H9 (cell line): ENCODE measurements at regions not wholly inside any gene's neighbourhood (a gene's known extent, or its start where the extent isn't known, plus 50 kb on each side); places are given as distances from the start of the nearest gene placed in this dataset.

Experiments
- DNase-seq: peaks from one replicate; pipeline ENCODE4 v3.0.0-alpha.2; 2017
- H2AFZ ChIP-seq: one replicate; pipeline ENCODE4 v1.6.1; 2013; ENCODE audit warnings: mild to moderate bottlenecking, low read length, control low read depth, moderate library complexity
- H2AK5ac ChIP-seq: 2 replicates; pipeline ENCODE4 v1.6.1; 2013; ENCODE audit warnings: low read length, control low read depth, mixed read lengths; ENCODE audit not compliant: insufficient read length
- H2BK120ac ChIP-seq: one replicate; pipeline ENCODE4 v1.6.1; 2013; ENCODE audit warnings: low read depth, mild to moderate bottlenecking, low read length, control low read depth, inconsistent platforms; ENCODE audit not compliant: poor library complexity, severe bottlenecking
- H2BK12ac ChIP-seq: 2 replicates; pipeline ENCODE4 v1.6.1; 2013; ENCODE audit warnings: low read length, control low read depth, mixed read lengths, low read depth; ENCODE audit not compliant: insufficient read length
- H2BK15ac ChIP-seq: 2 replicates; pipeline ENCODE4 v1.6.1; 2013; ENCODE audit warnings: low read depth, low read length, control low read depth
- H2BK20ac ChIP-seq: one replicate; pipeline ENCODE4 v1.6.1; 2013; ENCODE audit warnings: low read depth, mild to moderate bottlenecking, low read length, control low read depth, inconsistent platforms; ENCODE audit not compliant: poor library complexity, severe bottlenecking
- H2BK5ac ChIP-seq: 2 replicates; pipeline ENCODE4 v1.6.1; 2013; ENCODE audit warnings: low read length, control low read depth, mixed read lengths; ENCODE audit not compliant: insufficient read length
- H3K14ac ChIP-seq: 2 replicates; pipeline ENCODE4 v1.6.1; 2013; ENCODE audit warnings: low read length, control low read depth; ENCODE audit not compliant: insufficient read depth
- H3K18ac ChIP-seq: 2 replicates; pipeline ENCODE4 v1.6.1; 2013; ENCODE audit warnings: low read depth, mild to moderate bottlenecking, mixed read lengths, low read length, control low read depth; ENCODE audit not compliant: insufficient read length
- H3K23ac ChIP-seq: 2 replicates; pipeline ENCODE4 v1.6.1; 2013; ENCODE audit warnings: low read length, control low read depth, mixed read lengths, low read depth; ENCODE audit not compliant: insufficient read length
- H3K23me2 ChIP-seq: 2 replicates; pipeline ENCODE4 v1.6.1; 2013; ENCODE audit warnings: low read depth, mild to moderate bottlenecking, mixed read lengths, low read length, control low read depth; ENCODE audit not compliant: insufficient read length, poor library complexity, severe bottlenecking
- H3K27ac ChIP-seq: 2 replicates; pipeline ENCODE4 v1.5.1; 2013; ENCODE audit warnings: low read length, control low read depth, mixed read lengths, low read depth; ENCODE audit not compliant: insufficient read length
- H3K27me3 ChIP-seq: 2 replicates; pipeline ENCODE4 v1.6.1; 2013; ENCODE audit warnings: low read length, control low read depth, inconsistent platforms; ENCODE audit not compliant: insufficient read depth
- H3K4ac ChIP-seq: 2 replicates; pipeline ENCODE4 v1.6.1; 2013; ENCODE audit warnings: low read depth, mild to moderate bottlenecking, control low read depth, inconsistent platforms, low read length, moderate library complexity
- H3K4me1 ChIP-seq: 2 replicates; pipeline ENCODE4 v1.6.1; 2013; ENCODE audit warnings: low read length, control low read depth, inconsistent platforms; ENCODE audit not compliant: insufficient read depth
- H3K4me2 ChIP-seq: 2 replicates; pipeline ENCODE4 v1.6.1; 2013; ENCODE audit warnings: low read length, control low read depth, mixed read lengths; ENCODE audit not compliant: insufficient read length, insufficient read depth
- H3K56ac ChIP-seq: 2 replicates; pipeline ENCODE4 v1.6.1; 2013; ENCODE audit warnings: low read depth, mild to moderate bottlenecking, mixed read lengths, low read length, control low read depth; ENCODE audit not compliant: insufficient read length
- H3K79me1 ChIP-seq: 2 replicates; pipeline ENCODE4 v1.6.1; 2013; ENCODE audit warnings: low read depth, mild to moderate bottlenecking, moderate library complexity, low read length, control low read depth, inconsistent platforms; ENCODE audit not compliant: insufficient read depth, poor library complexity, severe bottlenecking
- H3K79me2 ChIP-seq: 2 replicates; pipeline ENCODE4 v1.6.1; 2013; ENCODE audit warnings: low read length, control low read depth, inconsistent platforms; ENCODE audit not compliant: insufficient read depth
- H3K9ac ChIP-seq: 2 replicates; pipeline ENCODE4 v1.6.1; 2013; ENCODE audit warnings: low read length, control low read depth, mixed read lengths; ENCODE audit not compliant: insufficient read length; ENCODE audit errors: extremely low read depth
- H3K9me3 ChIP-seq: one replicate; pipeline ENCODE4 v1.6.1; 2013; ENCODE audit warnings: low read depth, low read length, inconsistent platforms; ENCODE audit not compliant: control insufficient read depth
- H3T11ph ChIP-seq: one replicate; pipeline ENCODE4 v1.6.1; 2013; ENCODE audit warnings: mild to moderate bottlenecking, low read length, control low read depth, inconsistent platforms
- H4K20me1 ChIP-seq: one replicate; pipeline ENCODE4 v1.6.1; 2013; ENCODE audit not compliant: control insufficient read depth, insufficient read length, insufficient read depth
- H4K5ac ChIP-seq: 2 replicates; pipeline ENCODE4 v1.6.1; 2013; ENCODE audit warnings: low read depth, mild to moderate bottlenecking, mixed read lengths, low read length, control low read depth; ENCODE audit not compliant: insufficient read length
- H4K8ac ChIP-seq: replicated peaks from 2 replicates; pipeline ENCODE4 v1.6.1; 2013; ENCODE audit warnings: low read length, control low read depth, mixed read lengths, low read depth; ENCODE audit not compliant: insufficient read length
- H4K91ac ChIP-seq: 2 replicates; pipeline ENCODE4 v1.6.1; 2013; ENCODE audit warnings: low read depth, mild to moderate bottlenecking, moderate library complexity, mixed read lengths, low read length, control low read depth; ENCODE audit not compliant: insufficient read length
- H3K27ac Mint-ChIP-seq, 3 experiments: 2 replicates in 2 of 3; 3 replicates in 1 of 3; pipeline ENCODE4 v1.8.0; 2020 to 2021; ENCODE audit warnings: mixed read lengths in 3 of 3, mild to moderate bottlenecking in 1 of 3, moderate library complexity in 1 of 3
- H3K27me3 Mint-ChIP-seq: 2 replicates; pipeline ENCODE4 v1.8.0; 2021; ENCODE audit warnings: low read depth, mild to moderate bottlenecking, moderate library complexity, mixed read lengths
- H3K36me3 Mint-ChIP-seq, 3 experiments: 2 replicates in 2 of 3; 3 replicates in 1 of 3; pipeline ENCODE4 v1.8.0; 2020 to 2021; ENCODE audit warnings: low read depth in 3 of 3, mixed read lengths in 3 of 3; ENCODE audit not compliant: insufficient read depth in 1 of 3
- H3K4me1 Mint-ChIP-seq, 2 experiments: 2 replicates each; pipeline ENCODE4 v1.8.0; 2020; ENCODE audit warnings: mixed read lengths in 2 of 2
- H3K4me3 Mint-ChIP-seq, 2 experiments: 2 replicates in 1 of 2; 3 replicates in 1 of 2; pipeline ENCODE4 v1.8.0; 2020 to 2021; ENCODE audit warnings: mild to moderate bottlenecking in 2 of 2, mixed read lengths in 2 of 2, moderate library complexity in 1 of 2
- H3K9me3 Mint-ChIP-seq, 2 experiments: 2 replicates in 1 of 2; 3 replicates in 1 of 2; pipeline ENCODE4 v1.8.0; 2020; ENCODE audit warnings: mild to moderate bottlenecking in 2 of 2, mixed read lengths in 2 of 2, moderate library complexity in 1 of 2
- CTCF ChIP-seq: fragments of 200-600 bp; sonication (generic); conservative IDR thresholded peaks from 3 replicates; pipeline ENCODE4 v1.8.0; 2021; ENCODE audit warnings: antibody characterized with exemption, mild to moderate bottlenecking
- WGBS: extraction: QIAGEN DNeasy Blood & Tissue Kit; methylation state at CpG from one replicate; pipeline ENCODE4 v1.1.7; 2013; ENCODE audit warnings: missing lambda C conversion rate, low lambda C conversion rate, mixed read lengths; ENCODE audit not compliant: insufficient read length; ENCODE audit errors: extremely low coverage; 5-methylcytosine and 5-hydroxymethylcytosine counted together

GRCh38 chr5:141777711-141778110 is 95.7 kb upstream of the ARAP3 start:
- Histone ChIP-seq H3K4ac (no peak overlapping the region), H4K8ac (no peak overlapping the region), H2BK12ac (no peak overlapping the region), H3K14ac (no peak overlapping the region), H3K79me1 (no peaks in the 10 kb centered on the region), H3K9me3 (no peaks in the 10 kb centered on the region), H2AK5ac (no peak overlapping the region), H4K20me1 (no peaks in the 10 kb centered on the region), H3K79me2 (no peaks in the 10 kb centered on the region), H3T11ph (no peak overlapping the region), H3K9ac (no peak overlapping the region), H2BK15ac (no peak overlapping the region), H2AFZ (no peak overlapping the region), H4K5ac (no peak overlapping the region), H2BK120ac (no peak overlapping the region), H4K91ac (no peak overlapping the region), H3K56ac (no peak overlapping the region), H3K27me3 (no peaks in the 10 kb centered on the region), H3K27ac (no peak overlapping the region), H3K23ac (no peak overlapping the region), H3K23me2 (no peaks in the 10 kb centered on the region), H2BK20ac (no peak overlapping the region), H3K18ac (no peak overlapping the region), H2BK5ac (no peak overlapping the region), H3K4me2 (no peak overlapping the region), H3K4me1 (no peaks in the 10 kb centered on the region)
- Mint-ChIP-seq H3K36me3 (0 out of 7 replicates have a peak, but pooled peaks cover 0 to 4% (median 0%) of the 10 kb centered on the region in 3 experiments), H3K9me3 (no peaks in the 10 kb centered on the region; a peak in 1 of 5 replicates), H3K27ac (no peak overlapping the region), H3K4me1 (peaks cover 37 to 50% of the 10 kb centered on the region in 2 experiments), H3K27me3 (peaks cover 4% of the 10 kb centered on the region), H3K4me3 (no peak overlapping the region)
- WGBS = no CpG with 5 or more reads among the region's 2 CpGs
- TF ChIP-seq CTCF = no peak
- DNase-seq = no peak
